ENCODE measurements at regions not wholly inside any gene's neighbourhood (a gene's known extent, or its start where the extent isn't known, plus 50 kb on each side); places are given as distances from the start of the nearest gene placed in this dataset.

DNA sequence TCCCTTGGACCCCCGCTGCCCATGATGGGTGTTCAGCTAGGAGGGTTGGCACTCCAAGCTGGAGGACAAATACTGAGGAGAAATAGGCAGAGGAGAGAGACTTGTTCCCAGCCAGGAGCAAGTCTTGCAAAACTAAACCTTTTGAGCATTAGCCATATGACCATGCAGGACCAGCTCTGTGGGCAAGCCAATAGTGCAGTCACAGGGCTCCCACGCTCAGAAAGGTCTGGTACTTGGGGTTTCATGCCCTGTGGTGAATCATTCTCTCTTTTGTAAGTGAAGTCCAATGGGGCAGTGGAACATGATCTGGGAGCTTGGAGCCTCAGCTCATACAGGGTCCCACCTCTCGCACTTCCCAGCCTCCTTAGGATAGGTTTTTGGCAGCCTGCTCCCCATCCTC lies 300.9 kb downstream of the BCOR start:
- no peak for TF ChIP-seq CTCF (IDR thresholded peaks at IDR 0.05)
- no peak for TF ChIP-seq POLR2A (IDR thresholded peaks at IDR 0.05)

All from ovary (tissue), 3 donors.